Neural progenitor cell (in vitro differentiated cells): ENCODE measurements at regions not wholly inside any gene's neighbourhood (a gene's known extent, or its start where the extent isn't known, plus 50 kb on each side); places are given as distances from the start of the nearest gene placed in this dataset.

ENCODE experiments used
- DNase-seq: peaks from one replicate; pipeline ENCODE4 v3.0.0-alpha.2; 2016; ENCODE audit warnings: low spot score
- H2AFZ ChIP-seq: fragments of 200-600 bp; sonication (generic); replicated peaks from 2 replicates; pipeline ENCODE4 v1.6.1; 2016; ENCODE audit warnings: antibody characterized with exemption
- H3F3A ChIP-seq: fragments of 200-600 bp; sonication (generic); 2 replicates; pipeline ENCODE4 v1.6.1; 2016; ENCODE audit warnings: antibody characterized with exemption, low read depth
- H3K27ac ChIP-seq: fragments of 200-600 bp; sonication (generic); 2 replicates; pipeline ENCODE4 v1.5.1; 2016; ENCODE audit warnings: mild to moderate bottlenecking
- H3K27me3 ChIP-seq: fragments of 200-600 bp; sonication (generic); 2 replicates; pipeline ENCODE4 v1.6.1; 2016; ENCODE audit warnings: mild to moderate bottlenecking, moderate library complexity
- H3K36me3 ChIP-seq: fragments of 200-600 bp; sonication (generic); 2 replicates; pipeline ENCODE4 v1.5.1; 2016
- H3K4me1 ChIP-seq: fragments of 200-600 bp; sonication (generic); 2 replicates; pipeline ENCODE4 v1.6.1; 2016; ENCODE audit warnings: mixed run types
- H3K4me2 ChIP-seq: fragments of 200-600 bp; sonication (generic); 2 replicates; pipeline ENCODE4 v1.6.1; 2016
- H3K4me3 ChIP-seq: fragments of 200-600 bp; sonication (generic); 2 replicates; pipeline ENCODE4 v1.5.1; 2016
- H3K79me2 ChIP-seq: fragments of 200-600 bp; sonication (generic); 2 replicates; pipeline ENCODE4 v1.6.1; 2016; ENCODE audit warnings: low read depth
- H3K9ac ChIP-seq: fragments of 200-600 bp; sonication (generic); 2 replicates; pipeline ENCODE4 v1.6.1; 2016
- H3K9me3 ChIP-seq: fragments of 200-600 bp; sonication (generic); 2 replicates; pipeline ENCODE4 v1.5.1; 2016; ENCODE audit warnings: low read depth
- H4K20me1 ChIP-seq: fragments of 200-600 bp; sonication (generic); 2 replicates; pipeline ENCODE4 v1.6.1; 2016; ENCODE audit warnings: low read depth
- H3K27ac Mint-ChIP-seq: 3 replicates; pipeline ENCODE4 v1.8.0; 2021; ENCODE audit warnings: mixed read lengths
- H3K27me3 Mint-ChIP-seq: 2 replicates; pipeline ENCODE4 v1.8.0; 2022; ENCODE audit warnings: low read depth, mild to moderate bottlenecking, inconsistent platforms, moderate library complexity, mixed read lengths; ENCODE audit not compliant: insufficient read depth
- H3K36me3 Mint-ChIP-seq: 3 replicates; pipeline ENCODE4 v1.8.0; 2021; ENCODE audit warnings: mixed read lengths
- H3K4me1 Mint-ChIP-seq: 3 replicates; pipeline ENCODE4 v1.8.0; 2021; ENCODE audit warnings: mixed read lengths
- H3K4me3 Mint-ChIP-seq: 3 replicates; pipeline ENCODE4 v1.8.0; 2021; ENCODE audit warnings: mild to moderate bottlenecking, moderate library complexity, mixed read lengths
- H3K9me3 Mint-ChIP-seq: 3 replicates; pipeline ENCODE4 v1.8.0; 2020; ENCODE audit warnings: mixed read lengths
- CTCF ChIP-seq: fragments of 200-600 bp; sonication (generic); IDR thresholded peaks from 2 replicates; pipeline ENCODE4 v1.5.1; 2017; ENCODE audit warnings: antibody characterized with exemption, mild to moderate bottlenecking
- EZH2 ChIP-seq: fragments of 200-600 bp; sonication (generic); IDR thresholded peaks from 2 replicates; pipeline ENCODE4 v1.6.1; 2017; ENCODE audit warnings: antibody characterized with exemption, mild to moderate bottlenecking, moderate library complexity
- EZH2phosphoT487 ChIP-seq: fragments of 200-600 bp; sonication (generic); IDR thresholded peaks from 2 replicates; pipeline ENCODE4 v1.6.1; 2017; ENCODE audit warnings: antibody characterized with exemption

GRCh38 chrX:144790148-144790547 lies 457.2 kb upstream of the SPANXN1 start:
- H3K27me3 Mint-ChIP-seq, result no peaks in the 10 kb centered on the region
- no peaks in the 10 kb centered on the region for H4K20me1 ChIP-seq
- H3K27ac ChIP-seq, result no peak overlapping the region
- DNase-seq, result no peak
- no peaks in the 10 kb centered on the region for H3K4me1 Mint-ChIP-seq
- no peaks in the 10 kb centered on the region for H3K36me3 Mint-ChIP-seq
- no peaks in the 10 kb centered on the region for H3K36me3 ChIP-seq
- no peak overlapping the region for H3K4me2 ChIP-seq
- H3K4me3 Mint-ChIP-seq, result no peak overlapping the region
- no peak overlapping the region for H3K4me3 ChIP-seq
- H3K9me3 ChIP-seq, result peaks cover 29% of the 10 kb centered on the region
- no peak overlapping the region for H2AFZ ChIP-seq
- no peak overlapping the region for H3K27ac Mint-ChIP-seq
- H3K27me3 ChIP-seq, result no peaks in the 10 kb centered on the region
- H3K4me1 ChIP-seq, result no peaks in the 10 kb centered on the region
- H3K9ac ChIP-seq, result no peak overlapping the region
- peaks cover 25% of the 10 kb centered on the region for H3K9me3 Mint-ChIP-seq
- H3K79me2 ChIP-seq, result no peaks in the 10 kb centered on the region
- no peaks in the 10 kb centered on the region for H3F3A ChIP-seq
- TF ChIP-seq EZH2 (no peak), EZH2phosphoT487 (no peak), CTCF (no peak)

- H3K9ac ChIP-seq, result no peak overlapping the region
- no peak overlapping the region for H3K4me2 ChIP-seq
- TF ChIP-seq EZH2phosphoT487 (no peak), EZH2 (no peak), CTCF (no peak)
- no peaks in the 10 kb centered on the region for H3K27me3 ChIP-seq
- Mint-ChIP-seq H3K4me3 (no peak overlapping the region), H3K27ac (no peak overlapping the region), H3K4me1 (no peaks in the 10 kb centered on the region), H3K9me3 (peaks cover 21% of the 10 kb centered on the region), H3K36me3 (no peaks in the 10 kb centered on the region), H3K27me3 (no peaks in the 10 kb centered on the region)
- H3K4me3 ChIP-seq, result no peak overlapping the region
- no peaks in the 10 kb centered on the region for H3K79me2 ChIP-seq
- H3F3A ChIP-seq, result no peaks in the 10 kb centered on the region
- no peak overlapping the region for H3K27ac ChIP-seq
- no peak overlapping the region for H2AFZ ChIP-seq
- no peaks in the 10 kb centered on the region for H3K4me1 ChIP-seq
- no peaks in the 10 kb centered on the region for H3K36me3 ChIP-seq
- no peaks in the 10 kb centered on the region for H4K20me1 ChIP-seq
- peaks cover 29% of the 10 kb centered on the region for H3K9me3 ChIP-seq
- DNase-seq, result peak; percentile 45
These were observed 456.0 kb upstream of the SPANXN1 start for GRCh38 chrX:144791298-144791697.

- no peaks in the 10 kb centered on the region for H3K9me3 Mint-ChIP-seq
- no peaks in the 10 kb centered on the region for H3K79me2 ChIP-seq
- no peak overlapping the region for H3K4me2 ChIP-seq
These were observed 448.3 kb upstream of the SPANXN1 start for GRCh38 chrX:144798972-144799371.

More at GRCh38 chrX:144798972-144799371, 448.3 kb upstream of the SPANXN1 start:
- Histone ChIP-seq H3K4me1 (no peaks in the 10 kb centered on the region), H3K4me3 (no peak overlapping the region), H3K9ac (no peak overlapping the region), H4K20me1 (no peaks in the 10 kb centered on the region), H3K36me3 (no peaks in the 10 kb centered on the region), H3K9me3 (peaks cover 7% of the 10 kb centered on the region), H3K27ac (no peak overlapping the region), H2AFZ (no peak overlapping the region), H3K27me3 (no peaks in the 10 kb centered on the region), H3F3A (no peaks in the 10 kb centered on the region)
- Mint-ChIP-seq H3K36me3 (no peaks in the 10 kb centered on the region), H3K27ac (no peak overlapping the region), H3K4me3 (no peak overlapping the region), H3K4me1 (no peaks in the 10 kb centered on the region), H3K27me3 (no peaks in the 10 kb centered on the region)
- no peak for TF ChIP-seq EZH2
- TF ChIP-seq EZH2phosphoT487, result no peak
- TF ChIP-seq CTCF, result no peak
- no peak for DNase-seq
